ENCODE measurements at regions not wholly inside any gene's neighbourhood (a gene's known extent, or its start where the extent isn't known, plus 50 kb on each side); places are given as distances from the start of the nearest gene placed in this dataset.

- no peak for TF ChIP-seq POLR2A (IDR thresholded peaks at IDR 0.05; ENCODE audit: low read length)
- TF ChIP-seq, protein P1, sequence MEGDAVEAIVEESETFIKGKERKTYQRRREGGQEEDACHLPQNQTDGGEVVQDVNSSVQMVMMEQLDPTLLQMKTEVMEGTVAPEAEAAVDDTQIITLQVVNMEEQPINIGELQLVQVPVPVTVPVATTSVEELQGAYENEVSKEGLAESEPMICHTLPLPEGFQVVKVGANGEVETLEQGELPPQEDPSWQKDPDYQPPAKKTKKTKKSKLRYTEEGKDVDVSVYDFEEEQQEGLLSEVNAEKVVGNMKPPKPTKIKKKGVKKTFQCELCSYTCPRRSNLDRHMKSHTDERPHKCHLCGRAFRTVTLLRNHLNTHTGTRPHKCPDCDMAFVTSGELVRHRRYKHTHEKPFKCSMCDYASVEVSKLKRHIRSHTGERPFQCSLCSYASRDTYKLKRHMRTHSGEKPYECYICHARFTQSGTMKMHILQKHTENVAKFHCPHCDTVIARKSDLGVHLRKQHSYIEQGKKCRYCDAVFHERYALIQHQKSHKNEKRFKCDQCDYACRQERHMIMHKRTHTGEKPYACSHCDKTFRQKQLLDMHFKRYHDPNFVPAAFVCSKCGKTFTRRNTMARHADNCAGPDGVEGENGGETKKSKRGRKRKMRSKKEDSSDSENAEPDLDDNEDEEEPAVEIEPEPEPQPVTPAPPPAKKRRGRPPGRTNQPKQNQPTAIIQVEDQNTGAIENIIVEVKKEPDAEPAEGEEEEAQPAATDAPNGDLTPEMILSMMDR (IDR thresholded peaks at IDR 0.05) = no peak
- TF ChIP-seq BHLHE40 (IDR thresholded peaks at IDR 0.05; ENCODE audit: low read depth, low read length) = no peak
- TF ChIP-seq, protein P2, sequence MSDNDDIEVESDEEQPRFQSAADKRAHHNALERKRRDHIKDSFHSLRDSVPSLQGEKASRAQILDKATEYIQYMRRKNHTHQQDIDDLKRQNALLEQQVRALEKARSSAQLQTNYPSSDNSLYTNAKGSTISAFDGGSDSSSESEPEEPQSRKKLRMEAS (IDR thresholded peaks at IDR 0.05) = no peak
- no peak for TF ChIP-seq SMC3 (IDR thresholded peaks at IDR 0.05)
- no peak for TF ChIP-seq PBX3 (IDR thresholded peaks at IDR 0.05)
- TF ChIP-seq, protein P3, sequence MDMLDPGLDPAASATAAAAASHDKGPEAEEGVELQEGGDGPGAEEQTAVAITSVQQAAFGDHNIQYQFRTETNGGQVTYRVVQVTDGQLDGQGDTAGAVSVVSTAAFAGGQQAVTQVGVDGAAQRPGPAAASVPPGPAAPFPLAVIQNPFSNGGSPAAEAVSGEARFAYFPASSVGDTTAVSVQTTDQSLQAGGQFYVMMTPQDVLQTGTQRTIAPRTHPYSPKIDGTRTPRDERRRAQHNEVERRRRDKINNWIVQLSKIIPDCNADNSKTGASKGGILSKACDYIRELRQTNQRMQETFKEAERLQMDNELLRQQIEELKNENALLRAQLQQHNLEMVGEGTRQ (IDR thresholded peaks at IDR 0.05) = no peak
- no peak for TF ChIP-seq POLR2AphosphoS2 (conservative IDR thresholded peaks at IDR 0.05; ENCODE audit: low read length)
- TF ChIP-seq JUNB (IDR thresholded peaks at IDR 0.05) = no peak
- TF ChIP-seq CBX2 (IDR thresholded peaks at IDR 0.05; ENCODE audit: borderline replicate concordance, low read depth) = no peak
- TF ChIP-seq TP53 (CRISPR knock-in tag; IDR thresholded peaks at IDR 0.05) = no peak
Measured at GRCh38 chr6:135594000-135594399, 96.5 kb upstream of the AHI1 start.
